Activated T-helper 17 cell treated with anti-CD3 and anti-CD28 coated beads, Interleukin-2, amount 50 U/mL, for 72 hours (primary cell): ENCODE measurements at regions not wholly inside any gene's neighbourhood (a gene's known extent, or its start where the extent isn't known, plus 50 kb on each side); places are given as distances from the start of the nearest gene placed in this dataset.

Source experiments
- ATAC-seq: fragments of 150-1000 bp; cut with Tn5 transposase; replicated peaks from 2 replicates; pipeline ENCODE4 v1.10.0; 2021; ENCODE audit warnings: mild to moderate bottlenecking, moderate library complexity
- H3K27ac Mint-ChIP-seq: one replicate; pipeline ENCODE4 v1.8.0; 2022; ENCODE audit warnings: mixed read lengths
- H3K27me3 Mint-ChIP-seq: one replicate; pipeline ENCODE4 v1.8.0; 2022; ENCODE audit warnings: mixed read lengths
- H3K36me3 Mint-ChIP-seq: one replicate; pipeline ENCODE4 v1.8.0; 2022; ENCODE audit warnings: low read depth, mild to moderate bottlenecking, mixed read lengths
- H3K4me1 Mint-ChIP-seq: one replicate; pipeline ENCODE4 v1.8.0; 2022; ENCODE audit warnings: mixed read lengths
- H3K4me3 Mint-ChIP-seq: one replicate; pipeline ENCODE4 v1.8.0; 2022; ENCODE audit warnings: mild to moderate bottlenecking, mixed read lengths
- H3K9me3 Mint-ChIP-seq: one replicate; pipeline ENCODE4 v1.8.0; 2022; ENCODE audit warnings: mixed read lengths

GRCh38 chr14:104357689-104358527, 219.5 kb downstream of the KIF26A start:
- no peaks in the 10 kb centered on the region for H3K9me3 Mint-ChIP-seq
- H3K36me3 Mint-ChIP-seq, result no peaks in the 10 kb centered on the region
- H3K27me3 Mint-ChIP-seq, result no peaks in the 10 kb centered on the region
- no peaks in the 10 kb centered on the region for H3K4me1 Mint-ChIP-seq
- no peak overlapping the region for H3K4me3 Mint-ChIP-seq
- ATAC-seq, result no peak
- no peak overlapping the region for H3K27ac Mint-ChIP-seq

GRCh38 chr14:104358528-104359300, 220.3 kb downstream of the KIF26A start:
- H3K4me1 Mint-ChIP-seq, result no peaks in the 10 kb centered on the region
- ATAC-seq, result no peak

GRCh38 chr14:104359301-104359968, 220.1 kb upstream of the C14orf180 start:
- Mint-ChIP-seq H3K4me3 (no peak overlapping the region), H3K27me3 (no peaks in the 10 kb centered on the region), H3K9me3 (no peaks in the 10 kb centered on the region), H3K36me3 (no peaks in the 10 kb centered on the region), H3K27ac (no peak overlapping the region), H3K4me1 (no peaks in the 10 kb centered on the region)
- ATAC-seq, result no peak

More at GRCh38 chr14:104358528-104359300, 220.3 kb downstream of the KIF26A start:
- Mint-ChIP-seq H3K36me3 (no peaks in the 10 kb centered on the region), H3K9me3 (no peaks in the 10 kb centered on the region), H3K27ac (no peak overlapping the region), H3K27me3 (no peaks in the 10 kb centered on the region), H3K4me3 (no peak overlapping the region)

- ATAC-seq, result no peak
- no peak overlapping the region for H3K4me3 Mint-ChIP-seq
- no peaks in the 10 kb centered on the region for H3K9me3 Mint-ChIP-seq
- no peaks in the 10 kb centered on the region for H3K4me1 Mint-ChIP-seq
- no peak overlapping the region for H3K27ac Mint-ChIP-seq
- H3K27me3 Mint-ChIP-seq, result no peaks in the 10 kb centered on the region
- no peaks in the 10 kb centered on the region for H3K36me3 Mint-ChIP-seq
Observed at GRCh38 chr14:104359969-104360442, 219.6 kb upstream of the C14orf180 start.

- ATAC-seq, result no peak
- Mint-ChIP-seq H3K9me3 (no peaks in the 10 kb centered on the region), H3K27ac (no peak overlapping the region), H3K27me3 (no peaks in the 10 kb centered on the region), H3K4me1 (no peaks in the 10 kb centered on the region), H3K4me3 (no peak overlapping the region), H3K36me3 (no peaks in the 10 kb centered on the region)
Observed at GRCh38 chr14:104360501-104360900, 219.1 kb upstream of the C14orf180 start.

GRCh38 chr14:104361101-104361591, 218.4 kb upstream of the C14orf180 start:
- Mint-ChIP-seq H3K36me3 (no peaks in the 10 kb centered on the region), H3K9me3 (no peaks in the 10 kb centered on the region), H3K4me1 (no peaks in the 10 kb centered on the region), H3K27ac (no peak overlapping the region), H3K27me3 (no peaks in the 10 kb centered on the region), H3K4me3 (no peak overlapping the region)
- ATAC-seq, result no peak

- Mint-ChIP-seq H3K36me3 (no peaks in the 10 kb centered on the region), H3K27me3 (no peaks in the 10 kb centered on the region), H3K9me3 (no peaks in the 10 kb centered on the region), H3K4me1 (no peaks in the 10 kb centered on the region), H3K27ac (no peak overlapping the region), H3K4me3 (no peak overlapping the region)
- no peak for ATAC-seq
Observed at GRCh38 chr14:104361921-104362681, 217.5 kb upstream of the C14orf180 start.

GRCh38 chr14:104362761-104363605, 216.6 kb upstream of the C14orf180 start:
- H3K4me1 Mint-ChIP-seq, result no peaks in the 10 kb centered on the region
- H3K36me3 Mint-ChIP-seq, result no peaks in the 10 kb centered on the region
- no peaks in the 10 kb centered on the region for H3K9me3 Mint-ChIP-seq
- no peaks in the 10 kb centered on the region for H3K27me3 Mint-ChIP-seq
- no peak overlapping the region for H3K27ac Mint-ChIP-seq
- no peak overlapping the region for H3K4me3 Mint-ChIP-seq
- no peak for ATAC-seq

- Mint-ChIP-seq H3K4me1 (no peaks in the 10 kb centered on the region), H3K27ac (no peak overlapping the region), H3K9me3 (no peaks in the 10 kb centered on the region), H3K4me3 (no peak overlapping the region), H3K36me3 (no peaks in the 10 kb centered on the region), H3K27me3 (no peaks in the 10 kb centered on the region)
- ATAC-seq, result no peak
Observed at GRCh38 chr14:104363891-104364760, 215.4 kb upstream of the C14orf180 start.

- Mint-ChIP-seq H3K4me3 (no peak overlapping the region), H3K27ac (no peak overlapping the region), H3K9me3 (no peaks in the 10 kb centered on the region), H3K27me3 (no peaks in the 10 kb centered on the region), H3K4me1 (no peaks in the 10 kb centered on the region), H3K36me3 (no peaks in the 10 kb centered on the region)
- ATAC-seq, result no peak
Observed at GRCh38 chr14:104364830-104365229, 214.7 kb upstream of the C14orf180 start.

GRCh38 chr14:104366931-104367865, 212.4 kb upstream of the C14orf180 start:
- Mint-ChIP-seq H3K36me3 (no peaks in the 10 kb centered on the region), H3K4me3 (no peak overlapping the region), H3K27me3 (no peaks in the 10 kb centered on the region), H3K27ac (no peak overlapping the region), H3K9me3 (no peaks in the 10 kb centered on the region), H3K4me1 (no peaks in the 10 kb centered on the region)
- ATAC-seq, result no peak
